ENCODE measurements at regions not wholly inside any gene's neighbourhood (a gene's known extent, or its start where the extent isn't known, plus 50 kb on each side); places are given as distances from the start of the nearest gene placed in this dataset.
"Not testable (repeated sequence)": the region's sequence is repeated elsewhere in the genome, so short reads cannot be mapped to it uniquely, and the experiment has no call there.

GRCh38 chr18:64403784-64404503, 255.1 kb upstream of the LINC00305 start:
- TF ChIP-seq POLR2A (IDR thresholded peaks at IDR 0.05; ENCODE audit: low read length) (no peak), GATA1 (IDR thresholded peaks at IDR 0.05; ENCODE audit: low read depth, low read length) (no peak)
- no peak for DNase-seq

DNA sequence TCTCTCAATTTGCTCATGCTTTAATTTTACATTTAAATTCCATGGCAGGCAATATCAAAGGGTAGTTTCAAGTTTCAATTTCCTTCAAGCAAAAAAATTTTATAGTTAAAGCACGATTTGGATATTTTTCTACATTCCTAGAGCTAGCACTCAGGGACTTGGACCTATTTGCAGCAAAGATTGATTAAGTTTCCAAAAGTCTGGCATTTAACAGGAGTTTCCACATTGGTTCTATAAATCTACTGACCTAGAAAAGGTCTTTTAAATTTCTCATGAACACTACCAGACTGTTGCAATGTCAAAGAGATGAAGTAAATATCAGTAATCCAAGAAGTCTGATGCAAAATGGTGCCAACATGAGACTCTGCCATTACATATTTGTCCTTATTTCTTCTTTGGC, 253.7 kb upstream of the LINC00305 start:
- TF ChIP-seq GATA1 (IDR thresholded peaks at IDR 0.05; ENCODE audit: low read depth, low read length) (no peak), POLR2A (IDR thresholded peaks at IDR 0.05; ENCODE audit: low read length) (no peak)
- no peak for DNase-seq

DNA sequence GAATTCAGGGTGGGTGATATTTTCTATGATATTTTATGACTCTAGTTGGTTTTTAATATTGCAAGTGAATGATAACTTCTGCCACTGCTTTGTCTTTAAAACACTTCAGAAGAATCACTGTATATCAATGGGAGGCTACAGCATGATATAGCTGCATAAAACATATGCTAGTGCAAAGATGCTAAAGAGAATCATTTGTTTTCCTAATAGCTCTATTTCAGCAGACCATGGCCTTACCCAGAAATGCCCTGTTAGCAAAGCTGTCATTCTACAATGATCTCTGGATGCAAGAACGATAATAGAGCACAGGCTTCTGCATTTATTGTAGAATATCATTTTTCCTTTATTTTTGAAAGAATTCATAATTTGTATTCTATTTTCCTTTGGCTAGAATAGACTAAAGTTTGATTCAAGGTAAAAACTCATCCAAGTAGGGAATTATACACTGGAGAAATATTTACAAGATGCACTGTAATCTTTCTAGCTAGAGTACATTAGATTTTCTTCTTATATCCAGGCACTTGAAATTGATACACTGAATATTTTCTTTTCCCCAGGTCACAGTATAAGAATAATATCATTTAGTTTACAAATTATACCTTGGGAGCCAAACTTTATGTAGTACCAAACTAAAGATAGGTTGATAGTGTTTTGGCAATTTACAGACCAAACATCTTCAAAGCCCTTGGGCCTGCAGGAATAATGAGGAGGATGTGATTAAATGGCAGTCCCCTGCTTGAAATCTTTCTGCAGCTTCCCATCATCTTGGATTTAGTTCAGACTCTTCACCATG, 252.6 kb upstream of the LINC00305 start:
- TF ChIP-seq GATA1 (IDR thresholded peaks at IDR 0.05; ENCODE audit: low read depth, low read length) (no peak), POLR2A (IDR thresholded peaks at IDR 0.05; ENCODE audit: low read length) (no peak)
- no peak for DNase-seq

DNA sequence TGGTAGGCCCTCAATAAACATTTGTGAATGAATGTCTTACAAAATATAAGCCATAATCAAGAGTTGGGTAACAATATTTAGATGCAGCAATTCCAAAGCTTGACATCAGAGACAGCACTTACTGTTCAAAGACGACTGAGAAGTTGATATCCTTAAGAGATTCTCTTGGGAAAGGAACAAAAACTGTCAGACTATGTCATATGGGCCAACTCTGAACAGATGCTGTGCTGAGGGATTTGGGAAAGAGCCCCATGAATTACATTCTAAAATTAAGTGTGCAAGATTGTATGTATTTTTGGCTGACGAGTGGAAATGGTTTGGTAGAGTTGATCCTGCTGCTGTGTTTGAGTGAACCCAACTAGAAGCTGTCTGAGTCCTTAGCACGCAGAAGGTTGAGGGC, 250.7 kb upstream of the LINC00305 start:
- TF ChIP-seq GATA1 (IDR thresholded peaks at IDR 0.05; ENCODE audit: low read depth, low read length) (no peak), POLR2A (IDR thresholded peaks at IDR 0.05; ENCODE audit: low read length) (no peak)

DNA sequence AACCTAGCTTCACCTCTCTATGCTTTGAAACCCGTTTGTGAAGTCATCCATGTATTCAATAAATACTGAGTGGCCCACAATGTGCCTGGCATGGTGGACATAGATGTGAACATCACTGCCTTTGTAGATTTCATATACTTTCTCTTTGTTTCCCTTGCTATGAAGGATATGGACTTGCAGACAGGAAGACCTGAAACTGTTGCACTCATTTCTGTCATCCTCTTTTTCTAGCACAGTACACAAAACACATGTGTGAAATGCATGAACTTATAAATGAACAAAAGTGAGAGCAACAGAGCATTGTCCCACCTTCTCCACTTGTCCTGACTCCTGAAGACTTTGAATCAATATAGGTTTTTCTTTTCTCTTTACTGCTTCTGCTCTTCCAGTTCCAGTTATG, 249.4 kb upstream of the LINC00305 start:
- TF ChIP-seq GATA1 (IDR thresholded peaks at IDR 0.05; ENCODE audit: low read depth, low read length) (no peak), POLR2A (IDR thresholded peaks at IDR 0.05; ENCODE audit: low read length) (no peak)
- no peak for DNase-seq

More for the DNA sequence above, 250.7 kb upstream of the LINC00305 start:
- DNase-seq: no peak

- no peak for DNase-seq
- no peak for TF ChIP-seq POLR2A (IDR thresholded peaks at IDR 0.05; ENCODE audit: low read length)
- TF ChIP-seq GATA1 (IDR thresholded peaks at IDR 0.05; ENCODE audit: low read depth, low read length): no peak
Observed at GRCh38 chr18:64392202-64392601, 243.3 kb upstream of the LINC00305 start.

GRCh38 chr18:64384101-64384500, 235.2 kb upstream of the LINC00305 start:
- no peak for TF ChIP-seq GATA1 (IDR thresholded peaks at IDR 0.05; ENCODE audit: low read depth, low read length)
- no peak for TF ChIP-seq POLR2A (IDR thresholded peaks at IDR 0.05; ENCODE audit: low read length)
- no peak for DNase-seq

DNA sequence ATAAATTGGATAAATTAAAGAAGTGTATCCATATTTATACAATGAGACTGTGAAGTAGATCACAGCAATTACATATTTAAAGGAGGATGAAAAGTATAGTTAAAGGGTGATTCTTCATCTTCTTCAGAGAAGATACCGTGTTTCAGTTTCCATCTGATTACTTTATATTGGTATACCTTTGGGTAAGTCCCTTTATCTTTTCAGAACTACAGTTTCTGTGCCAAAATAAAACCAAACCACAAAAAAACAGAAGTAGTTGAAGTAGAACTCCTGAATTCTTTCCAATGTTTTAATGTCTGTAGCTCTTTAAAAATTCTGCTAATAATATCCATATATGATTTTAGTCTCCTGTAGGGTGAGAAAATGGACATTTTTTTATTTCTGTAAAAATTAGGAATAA, 231.2 kb upstream of the LINC00305 start:
- no peak for DNase-seq
- TF ChIP-seq GATA1 (IDR thresholded peaks at IDR 0.05; ENCODE audit: low read depth, low read length) (no peak), POLR2A (IDR thresholded peaks at IDR 0.05; ENCODE audit: low read length) (no peak)

DNA sequence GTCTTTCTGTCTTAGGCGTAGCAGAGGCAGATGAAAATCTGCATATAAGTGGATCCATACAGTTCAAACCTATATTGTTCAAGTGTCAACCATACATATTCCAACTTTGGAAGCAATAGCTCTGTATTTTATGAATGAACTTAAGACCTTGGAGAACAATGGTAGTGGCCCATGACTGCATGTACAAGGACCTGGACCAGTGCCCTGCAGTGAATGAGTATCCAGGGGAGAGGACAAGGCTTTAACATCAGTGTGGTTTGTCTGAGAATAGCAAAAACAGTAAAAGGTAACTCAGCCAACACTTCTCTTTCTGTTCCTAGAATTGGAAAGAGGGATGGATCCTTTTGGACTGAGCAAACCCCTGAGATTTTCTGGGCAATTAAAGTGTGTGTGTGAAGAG, 230.8 kb upstream of the LINC00305 start:
- no peak for DNase-seq
- TF ChIP-seq POLR2A (IDR thresholded peaks at IDR 0.05; ENCODE audit: low read length): no peak
- TF ChIP-seq GATA1 (IDR thresholded peaks at IDR 0.05; ENCODE audit: low read depth, low read length): no peak

- no peak for DNase-seq
- TF ChIP-seq POLR2A (IDR thresholded peaks at IDR 0.05; ENCODE audit: low read length): no peak
- TF ChIP-seq GATA1 (IDR thresholded peaks at IDR 0.05; ENCODE audit: low read depth, low read length): no peak
Observed at GRCh38 chr18:64377446-64377845, 228.6 kb upstream of the LINC00305 start.

GRCh38 chr18:64372850-64373249, 224.0 kb upstream of the LINC00305 start:
- TF ChIP-seq POLR2A (IDR thresholded peaks at IDR 0.05; ENCODE audit: low read length) (no peak), GATA1 (IDR thresholded peaks at IDR 0.05; ENCODE audit: low read depth, low read length) (no peak)
- no peak for DNase-seq

GRCh38 chr18:64369830-64370440, 221.0 kb upstream of the LINC00305 start:
- DNase-seq: not testable (repeated sequence)

DNA sequence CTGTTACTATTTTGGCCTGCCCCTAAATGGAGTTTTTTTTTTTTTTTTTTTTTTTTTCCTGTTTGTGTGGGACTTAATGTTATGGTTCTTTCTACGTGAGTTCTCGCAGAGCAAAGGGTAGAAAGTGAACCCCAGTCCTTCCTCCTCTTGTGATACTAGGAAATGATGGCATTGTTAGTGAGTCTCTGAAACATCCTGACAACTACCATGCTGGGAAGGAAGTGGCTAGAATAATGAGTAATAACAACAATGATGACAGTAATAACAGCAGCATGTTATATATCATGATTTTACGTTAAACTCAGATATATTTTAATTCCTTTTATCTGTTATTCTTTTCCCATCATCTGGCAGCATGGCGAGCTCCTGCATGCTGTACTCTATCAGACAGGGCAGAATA, 216.2 kb upstream of the LINC00305 start:
- no peak for DNase-seq
- TF ChIP-seq GATA1 (IDR thresholded peaks at IDR 0.05; ENCODE audit: low read depth, low read length) (no peak), POLR2A (IDR thresholded peaks at IDR 0.05; ENCODE audit: low read length) (no peak)

- no peak for TF ChIP-seq POLR2A (IDR thresholded peaks at IDR 0.05; ENCODE audit: low read length)
- TF ChIP-seq GATA1 (IDR thresholded peaks at IDR 0.05; ENCODE audit: low read depth, low read length): no peak
- no peak for DNase-seq
Observed at GRCh38 chr18:64337673-64338072, 188.8 kb upstream of the LINC00305 start.
